ENCODE measurements at regions not wholly inside any gene's neighbourhood (a gene's known extent, or its start where the extent isn't known, plus 50 kb on each side); places are given as distances from the start of the nearest gene placed in this dataset.

- TF ChIP-seq CTCF (IDR thresholded peaks at IDR 0.05) (peak; percentile 82), EZH2 (IDR thresholded peaks at IDR 0.05) (no peak), EZH2phosphoT487 (IDR thresholded peaks at IDR 0.05) (no peak)
Measured at GRCh38 chr2:129849559-129850160, 129.8 kb upstream of the RAB6C start.

Data from neural progenitor cell (in vitro differentiated cells).